ENCODE measurements at regions not wholly inside any gene's neighbourhood (a gene's known extent, or its start where the extent isn't known, plus 50 kb on each side); places are given as distances from the start of the nearest gene placed in this dataset.

DNA sequence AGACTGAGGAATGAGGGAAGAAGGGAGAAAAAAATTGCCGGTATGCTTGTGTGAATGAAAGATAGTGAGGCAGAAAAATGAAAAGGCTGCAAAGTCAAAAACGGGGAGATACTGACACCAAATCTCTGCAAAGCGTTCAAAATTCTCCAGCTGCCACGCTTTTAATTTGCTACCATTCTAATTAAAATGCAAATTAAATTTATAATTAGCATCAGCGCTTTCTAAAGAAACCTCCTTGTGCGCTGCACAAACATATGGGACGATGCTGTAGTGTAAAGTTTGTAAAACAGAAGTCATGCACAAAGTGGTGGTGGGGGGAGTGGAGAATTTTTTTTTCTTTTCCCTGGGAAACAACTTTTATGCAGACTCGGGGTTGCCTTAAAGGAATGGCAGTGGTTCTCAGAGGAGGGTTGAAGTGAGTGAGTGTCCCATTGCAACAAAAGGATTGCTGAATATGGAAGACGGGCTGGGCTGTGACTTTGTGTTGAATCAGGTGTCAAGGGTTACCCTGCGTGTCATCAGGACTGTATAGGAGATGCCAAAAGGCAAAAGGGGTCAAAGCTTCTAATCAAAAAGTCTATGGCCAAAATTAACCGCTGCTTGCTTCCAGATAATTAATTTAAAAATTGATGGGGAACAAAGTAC, 472.2 kb downstream of the NR2F2 start:
- no peaks in the 10 kb centered on the region for H3K9me3 ChIP-seq (ENCODE audit: control insufficient read depth, low read depth, low read length)
- no peak for TF ChIP-seq EZH2 (IDR thresholded peaks at IDR 0.05; ENCODE audit: low read length)
- no peaks in the 10 kb centered on the region for H4K20me1 ChIP-seq (ENCODE audit: control insufficient read depth, extremely low read depth, insufficient read depth, low read length)
- H3K9ac ChIP-seq (ENCODE audit: control insufficient read depth, extremely low read depth, insufficient read depth, low read length) = no peak overlapping the region
- no peak overlapping the region for H3K27ac ChIP-seq (ENCODE audit: control insufficient read depth, insufficient read depth, low read length)
- H3K4me1 ChIP-seq (ENCODE audit: control insufficient read depth, extremely low read depth, insufficient read depth, low read length) = no peaks in the 10 kb centered on the region
- FAIRE-seq (no peak), DNase-seq (ENCODE audit: low read depth, low spot score) (no peak)
- no peak overlapping the region for H3K4me2 ChIP-seq (ENCODE audit: control insufficient read depth, extremely low read depth, insufficient read depth, low read depth, low read length)
- dilution Hi-C loops (cut with MboI; ENCODE audit: extremely low pct_ligation_motif_present, low sequenced_read_pairs) = no loop called here
- H3K4me3 ChIP-seq (ENCODE audit: control insufficient read depth in 2 of 3, extremely low read depth in 1 of 3, insufficient read depth in 2 of 3, low read depth in 1 of 3, low read length in 3 of 3) = no peak overlapping the region
- no peaks in the 10 kb centered on the region for H3K79me2 ChIP-seq (ENCODE audit: control insufficient read depth, insufficient read depth, low read length)
- H3K9me1 ChIP-seq (ENCODE audit: control insufficient read depth, extremely low read depth, insufficient read depth, low read length) = no peaks in the 10 kb centered on the region
- no peaks in the 10 kb centered on the region for H3K36me3 ChIP-seq (ENCODE audit: control insufficient read depth in 2 of 2, extremely low read depth in 1 of 2, insufficient read depth in 2 of 2, low read length in 2 of 2)
- H3K27me3 ChIP-seq (ENCODE audit: control insufficient read depth, extremely low read depth, insufficient read depth, low read length) = no peaks in the 10 kb centered on the region
- H2AFZ ChIP-seq (ENCODE audit: control insufficient read depth, low read length) = no peak overlapping the region

DNA sequence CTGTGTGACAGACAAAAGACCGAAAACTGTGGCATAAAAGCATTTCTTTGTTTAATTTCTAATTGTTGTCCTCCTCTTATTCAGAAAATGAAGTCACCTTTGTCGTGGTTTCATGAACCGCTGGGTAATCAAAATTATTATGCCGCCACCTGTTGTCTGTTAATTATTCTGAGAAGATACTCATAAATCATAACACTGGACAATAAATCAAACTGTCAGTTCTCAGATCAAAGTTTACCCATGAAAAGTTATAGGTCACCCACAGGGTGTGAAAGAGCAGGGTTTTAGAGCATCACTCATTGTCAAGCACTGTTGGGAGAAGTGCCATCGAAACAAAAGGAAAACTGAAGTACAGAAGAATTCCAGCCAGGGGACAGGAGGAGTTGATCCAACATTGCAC, 474.3 kb downstream of the NR2F2 start:
- Histone ChIP-seq H3K9me3 (ENCODE audit: control insufficient read depth, low read depth, low read length) (no peaks in the 10 kb centered on the region), H3K9me1 (ENCODE audit: control insufficient read depth, extremely low read depth, insufficient read depth, low read length) (no peaks in the 10 kb centered on the region), H2AFZ (ENCODE audit: control insufficient read depth, low read length) (no peak overlapping the region), H3K27ac (ENCODE audit: control insufficient read depth, insufficient read depth, low read length) (no peak overlapping the region), H3K4me3 (ENCODE audit: control insufficient read depth in 2 of 3, extremely low read depth in 1 of 3, insufficient read depth in 2 of 3, low read depth in 1 of 3, low read length in 3 of 3) (no peak overlapping the region), H3K4me1 (ENCODE audit: control insufficient read depth, extremely low read depth, insufficient read depth, low read length) (no peaks in the 10 kb centered on the region), H3K9ac (ENCODE audit: control insufficient read depth, extremely low read depth, insufficient read depth, low read length) (no peak overlapping the region), H3K79me2 (ENCODE audit: control insufficient read depth, insufficient read depth, low read length) (no peaks in the 10 kb centered on the region), H3K36me3 (ENCODE audit: control insufficient read depth in 2 of 2, extremely low read depth in 1 of 2, insufficient read depth in 2 of 2, low read length in 2 of 2) (no peaks in the 10 kb centered on the region), H3K4me2 (ENCODE audit: control insufficient read depth, extremely low read depth, insufficient read depth, low read depth, low read length) (no peak overlapping the region), H3K27me3 (ENCODE audit: control insufficient read depth, extremely low read depth, insufficient read depth, low read length) (no peaks in the 10 kb centered on the region), H4K20me1 (ENCODE audit: control insufficient read depth, extremely low read depth, insufficient read depth, low read length) (no peaks in the 10 kb centered on the region)
- DNase-seq (ENCODE audit: low read depth, low spot score) (no peak), FAIRE-seq (no peak)
- dilution Hi-C loops (cut with MboI; ENCODE audit: extremely low pct_ligation_motif_present, low sequenced_read_pairs) = no loop called here
- TF ChIP-seq, protein P1, sequence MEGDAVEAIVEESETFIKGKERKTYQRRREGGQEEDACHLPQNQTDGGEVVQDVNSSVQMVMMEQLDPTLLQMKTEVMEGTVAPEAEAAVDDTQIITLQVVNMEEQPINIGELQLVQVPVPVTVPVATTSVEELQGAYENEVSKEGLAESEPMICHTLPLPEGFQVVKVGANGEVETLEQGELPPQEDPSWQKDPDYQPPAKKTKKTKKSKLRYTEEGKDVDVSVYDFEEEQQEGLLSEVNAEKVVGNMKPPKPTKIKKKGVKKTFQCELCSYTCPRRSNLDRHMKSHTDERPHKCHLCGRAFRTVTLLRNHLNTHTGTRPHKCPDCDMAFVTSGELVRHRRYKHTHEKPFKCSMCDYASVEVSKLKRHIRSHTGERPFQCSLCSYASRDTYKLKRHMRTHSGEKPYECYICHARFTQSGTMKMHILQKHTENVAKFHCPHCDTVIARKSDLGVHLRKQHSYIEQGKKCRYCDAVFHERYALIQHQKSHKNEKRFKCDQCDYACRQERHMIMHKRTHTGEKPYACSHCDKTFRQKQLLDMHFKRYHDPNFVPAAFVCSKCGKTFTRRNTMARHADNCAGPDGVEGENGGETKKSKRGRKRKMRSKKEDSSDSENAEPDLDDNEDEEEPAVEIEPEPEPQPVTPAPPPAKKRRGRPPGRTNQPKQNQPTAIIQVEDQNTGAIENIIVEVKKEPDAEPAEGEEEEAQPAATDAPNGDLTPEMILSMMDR (optimal IDR thresholded peaks at IDR 0.05 in 1 of 3, IDR thresholded peaks at IDR 0.05 in 1 of 3, conservative IDR thresholded peaks at IDR 0.05 in 1 of 3; ENCODE audit: extremely low read depth in 1 of 3, insufficient read depth in 2 of 3, low read length in 3 of 3) = no peak
- no peak for TF ChIP-seq EZH2 (IDR thresholded peaks at IDR 0.05; ENCODE audit: low read length)

DNA sequence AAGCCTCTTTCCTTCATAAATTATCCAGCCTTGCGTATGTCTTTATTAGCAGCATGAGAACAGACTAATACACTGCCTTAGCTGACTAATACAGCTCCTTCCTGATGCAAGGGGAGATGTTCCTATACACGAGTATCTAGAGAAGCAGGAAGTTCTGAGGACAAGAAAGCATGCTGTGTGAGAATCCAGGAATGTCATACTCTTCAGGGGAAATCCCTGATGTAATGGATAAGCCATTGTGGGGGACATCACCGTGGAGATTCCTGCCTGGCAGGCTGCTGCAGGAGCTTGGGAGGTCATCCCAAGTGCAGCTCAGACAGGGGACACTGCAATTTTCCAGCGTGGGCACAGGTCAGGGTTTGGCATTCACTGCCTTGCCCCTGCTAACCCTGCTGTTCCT, 476.9 kb downstream of the NR2F2 start:
- TF ChIP-seq EZH2 (IDR thresholded peaks at IDR 0.05; ENCODE audit: low read length) = no peak
- TF ChIP-seq, protein P1 (optimal IDR thresholded peaks at IDR 0.05 in 1 of 3, IDR thresholded peaks at IDR 0.05 in 1 of 3, conservative IDR thresholded peaks at IDR 0.05 in 1 of 3; ENCODE audit: extremely low read depth in 1 of 3, insufficient read depth in 2 of 3, low read length in 3 of 3) = no peak
- DNase-seq (ENCODE audit: low read depth, low spot score) = no peak

More for the DNA sequence above, 476.9 kb downstream of the NR2F2 start:
- H3K4me1 ChIP-seq (ENCODE audit: control insufficient read depth, extremely low read depth, insufficient read depth, low read length) = no peaks in the 10 kb centered on the region
- H3K27me3 ChIP-seq (ENCODE audit: control insufficient read depth, extremely low read depth, insufficient read depth, low read length) = no peaks in the 10 kb centered on the region
- H3K79me2 ChIP-seq (ENCODE audit: control insufficient read depth, insufficient read depth, low read length) = no peaks in the 10 kb centered on the region
- no peak overlapping the region for H3K4me3 ChIP-seq (ENCODE audit: control insufficient read depth in 2 of 3, extremely low read depth in 1 of 3, insufficient read depth in 2 of 3, low read depth in 1 of 3, low read length in 3 of 3)
- H3K36me3 ChIP-seq (ENCODE audit: control insufficient read depth in 2 of 2, extremely low read depth in 1 of 2, insufficient read depth in 2 of 2, low read length in 2 of 2) = no peaks in the 10 kb centered on the region
- no peak overlapping the region for H3K27ac ChIP-seq (ENCODE audit: control insufficient read depth, insufficient read depth, low read length)
- no peak for FAIRE-seq
- no peaks in the 10 kb centered on the region for H3K9me1 ChIP-seq (ENCODE audit: control insufficient read depth, extremely low read depth, insufficient read depth, low read length)
- no peak overlapping the region for H3K9ac ChIP-seq (ENCODE audit: control insufficient read depth, extremely low read depth, insufficient read depth, low read length)
- H3K4me2 ChIP-seq (ENCODE audit: control insufficient read depth, extremely low read depth, insufficient read depth, low read depth, low read length) = no peak overlapping the region
- no peaks in the 10 kb centered on the region for H3K9me3 ChIP-seq (ENCODE audit: control insufficient read depth, low read depth, low read length)
- no peak overlapping the region for H2AFZ ChIP-seq (ENCODE audit: control insufficient read depth, low read length)
- H4K20me1 ChIP-seq (ENCODE audit: control insufficient read depth, extremely low read depth, insufficient read depth, low read length) = no peaks in the 10 kb centered on the region
- dilution Hi-C loops (cut with MboI; ENCODE audit: extremely low pct_ligation_motif_present, low sequenced_read_pairs) = no loop called here
